HPDE6-E6E7 (cell line): ENCODE measurements at regions not wholly inside any gene's neighbourhood (a gene's known extent, or its start where the extent isn't known, plus 50 kb on each side); places are given as distances from the start of the nearest gene placed in this dataset.

Source experiments
- DNase-seq: peaks from one replicate; pipeline ENCODE4 v3.0.0; 2011; ENCODE audit warnings: missing footprints; ENCODE audit errors: extremely low spot score

DNA sequence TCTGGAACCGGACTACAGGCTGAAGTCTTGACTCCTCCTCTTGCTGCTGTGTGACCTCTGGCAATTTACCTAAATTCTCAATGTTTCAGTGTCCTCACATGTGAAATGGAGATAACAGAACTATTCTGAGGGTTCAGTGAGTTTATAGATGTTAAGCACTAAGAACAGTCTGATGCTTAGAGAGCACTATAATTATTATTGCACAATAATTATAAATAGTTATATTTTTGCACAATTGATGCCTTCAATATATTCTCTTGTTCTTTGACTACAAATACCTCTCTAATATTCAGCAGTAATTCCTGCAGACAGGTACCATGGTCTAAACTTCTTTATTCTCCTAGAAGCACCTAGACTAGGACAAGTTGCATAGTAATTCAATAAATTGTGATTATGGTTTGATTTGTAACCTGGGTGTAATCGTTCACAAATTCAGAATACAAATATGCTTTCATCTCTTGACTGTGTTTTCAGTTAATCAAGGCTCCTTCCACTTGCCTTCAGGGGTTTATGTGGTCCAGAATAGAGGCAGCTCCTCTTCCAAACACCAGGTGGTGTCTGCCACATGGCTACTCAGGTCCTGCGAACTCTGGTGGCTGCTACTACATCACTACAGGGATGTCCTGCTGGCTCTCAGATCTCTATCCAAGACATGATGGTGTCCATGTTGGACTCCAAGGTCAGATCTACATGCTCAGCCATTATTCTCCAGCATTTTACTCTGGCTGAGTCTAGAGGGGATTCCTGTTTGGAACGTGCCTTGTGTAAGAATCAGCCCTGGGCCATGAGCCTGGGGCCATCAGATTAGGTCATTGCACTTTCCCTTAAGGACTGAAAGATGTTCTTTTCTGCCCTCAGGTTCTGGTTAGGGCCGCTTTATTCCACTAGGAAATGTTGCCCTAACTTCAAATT lies 103.4 kb downstream of the QRFPR start:
- DNase-seq = peak; percentile 20

- no peak for DNase-seq
Measured at GRCh38 chr4:121273191-121273590, 107.6 kb downstream of the QRFPR start.

DNA sequence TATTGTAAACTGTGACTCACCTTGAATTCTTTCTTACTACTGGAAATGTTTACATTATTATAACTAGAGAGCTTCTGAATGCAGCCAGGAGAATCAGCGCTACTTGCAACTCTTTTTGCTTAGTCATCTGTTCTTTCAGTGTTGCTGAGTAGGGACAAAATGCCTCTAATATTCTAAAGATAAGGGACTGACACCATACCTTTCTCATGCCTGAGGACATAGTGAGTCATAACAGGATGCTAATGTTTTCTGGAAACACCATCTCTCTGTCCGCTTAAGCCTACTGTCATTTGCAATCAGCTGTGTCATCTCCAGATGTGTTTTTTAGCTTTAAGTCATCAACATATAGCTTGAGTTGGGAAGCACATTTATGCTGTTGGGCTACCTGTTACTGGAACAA lies 108.3 kb downstream of the QRFPR start:
- DNase-seq = peak; percentile 68

- peak; percentile 25 for DNase-seq
Measured at GRCh38 chr4:121270389-121270788, 106.3 kb upstream of the TNIP3 start.

- DNase-seq = no peak
Measured at GRCh38 chr4:121269001-121269400, 104.9 kb upstream of the TNIP3 start.

GRCh38 chr4:121266982-121267381 lies 102.9 kb upstream of the TNIP3 start:
- no peak for DNase-seq

DNA sequence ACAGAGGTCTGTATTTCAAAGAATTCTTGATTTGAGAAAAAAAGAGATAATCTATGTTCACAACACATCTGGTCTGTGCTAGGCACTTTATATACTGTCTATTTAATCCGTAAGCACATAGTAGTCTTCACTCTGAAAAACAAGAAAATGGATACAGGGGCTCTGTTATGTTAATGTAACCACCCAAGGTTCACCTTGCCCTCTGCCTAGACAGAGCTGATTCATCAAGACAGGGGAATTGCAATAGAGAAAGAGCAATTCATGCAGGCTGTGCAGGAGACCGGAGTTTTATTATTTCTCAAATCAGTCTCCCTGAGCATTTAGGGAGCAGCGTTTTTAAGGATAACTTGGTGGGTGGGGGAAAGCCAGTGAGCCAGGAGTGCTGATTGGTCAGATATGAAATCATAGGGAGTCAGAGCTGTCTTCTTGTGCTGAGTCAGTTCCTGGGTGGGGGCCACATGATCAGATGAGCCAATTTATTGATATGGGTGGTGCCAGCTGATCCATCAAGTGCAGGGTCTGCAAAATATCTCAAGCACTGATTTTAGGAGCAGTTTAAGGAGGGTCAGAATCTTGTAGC lies 92.9 kb upstream of the TNIP3 start:
- no peak for DNase-seq

DNA sequence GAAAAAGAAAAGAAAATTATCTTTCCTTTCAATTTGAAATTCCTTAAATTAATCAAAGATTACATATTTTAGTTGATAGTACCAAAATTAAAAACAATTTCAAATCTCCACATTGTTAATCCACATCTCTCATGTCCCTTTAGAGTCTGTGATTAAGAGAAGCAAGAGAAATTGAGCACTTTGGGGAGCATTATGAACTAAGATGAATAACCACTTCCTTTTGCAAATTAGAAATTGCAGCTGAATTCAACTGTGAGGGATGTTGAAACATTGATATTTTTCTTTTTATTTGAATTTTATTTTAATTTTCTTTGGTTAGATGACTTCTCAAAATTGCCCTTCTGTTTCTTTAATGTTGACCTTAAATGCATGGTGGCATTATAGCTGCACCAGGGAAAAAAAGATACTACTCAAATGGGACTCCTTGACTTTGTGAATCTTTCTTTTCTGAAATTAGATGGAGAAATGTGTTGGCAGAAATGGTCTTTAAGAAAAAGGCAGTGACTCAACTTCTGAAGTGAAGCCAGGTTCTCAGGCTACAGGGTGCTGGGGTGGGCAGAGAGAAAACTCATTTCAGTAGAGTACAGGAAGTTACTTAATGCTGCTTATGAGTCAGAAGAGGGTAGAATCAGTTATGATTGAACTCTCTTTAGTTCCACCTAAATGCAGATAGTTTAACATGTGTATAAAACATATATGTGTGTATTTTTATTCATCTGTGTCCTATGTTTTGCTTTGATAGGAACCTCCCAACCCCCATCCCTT lies 92.0 kb upstream of the TNIP3 start:
- DNase-seq = peak; percentile 66

DNA sequence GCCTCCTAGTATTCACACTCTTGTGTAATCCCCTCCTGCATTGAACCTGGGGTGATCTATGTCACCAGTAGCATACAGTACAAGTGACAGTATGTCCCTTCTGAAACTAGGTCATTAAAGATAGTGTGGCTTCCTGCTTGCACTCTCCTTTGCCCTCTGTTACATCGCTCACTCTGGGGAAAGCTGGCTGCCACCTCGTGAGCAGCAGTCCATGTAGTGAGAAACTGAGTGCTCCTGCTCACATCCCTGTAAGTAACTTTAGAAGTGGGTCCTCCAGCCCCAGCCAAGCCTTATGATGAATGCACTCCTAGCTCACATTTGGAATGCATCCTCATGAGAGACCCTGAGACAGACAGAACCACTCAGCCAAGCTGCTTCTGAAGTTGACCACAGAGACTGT lies 89.8 kb upstream of the TNIP3 start:
- DNase-seq = no peak

DNA sequence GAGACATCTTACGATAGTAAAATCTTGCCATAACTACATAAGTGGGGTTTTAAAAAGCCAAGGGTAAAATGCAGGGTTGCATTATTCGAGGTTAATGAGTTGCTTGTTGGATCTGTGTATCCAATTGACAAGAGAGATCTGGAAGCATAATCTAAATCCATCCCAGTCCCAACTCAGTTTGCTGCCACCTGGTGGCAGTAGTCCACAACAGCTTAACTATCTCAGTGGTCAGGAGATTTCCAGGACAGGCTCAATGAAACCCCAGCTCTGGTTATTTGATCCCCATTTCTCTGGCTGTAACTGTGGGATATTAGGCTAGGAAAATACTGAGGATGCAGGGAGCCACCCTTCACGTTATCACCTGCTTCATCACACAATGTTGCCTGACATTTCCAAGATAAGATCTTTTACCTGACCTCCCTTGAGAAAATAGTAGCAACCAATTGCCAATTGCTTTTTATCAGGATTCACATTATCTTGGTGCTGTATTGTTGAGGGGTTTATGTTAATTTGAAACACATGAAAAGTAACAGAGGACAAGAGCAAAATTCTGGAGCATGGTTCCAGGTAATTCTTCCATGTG lies 88.2 kb upstream of the TNIP3 start:
- DNase-seq = peak; percentile 62

DNA sequence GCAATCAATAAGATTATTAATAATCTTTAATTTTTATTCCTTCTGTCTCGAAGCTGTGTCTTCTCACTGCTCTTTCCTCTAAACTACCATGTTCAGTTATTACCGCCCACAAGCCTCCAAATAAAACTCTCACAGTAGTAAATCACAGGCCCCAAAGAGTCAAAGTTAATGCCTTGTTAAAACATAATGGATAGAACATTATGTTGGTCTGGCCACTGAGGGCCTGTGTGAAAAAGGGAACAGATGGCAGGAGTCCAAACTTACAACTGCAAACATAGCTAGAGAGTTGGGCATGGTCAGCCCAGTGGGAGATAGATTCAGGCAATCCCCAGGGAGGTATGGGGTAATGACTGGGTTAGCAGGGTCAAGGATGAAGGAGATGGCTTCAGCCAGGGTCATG lies 84.6 kb upstream of the TNIP3 start:
- DNase-seq = no peak

- DNase-seq = no peak
Measured at GRCh38 chr4:121246698-121247097, 82.6 kb upstream of the TNIP3 start.

DNA sequence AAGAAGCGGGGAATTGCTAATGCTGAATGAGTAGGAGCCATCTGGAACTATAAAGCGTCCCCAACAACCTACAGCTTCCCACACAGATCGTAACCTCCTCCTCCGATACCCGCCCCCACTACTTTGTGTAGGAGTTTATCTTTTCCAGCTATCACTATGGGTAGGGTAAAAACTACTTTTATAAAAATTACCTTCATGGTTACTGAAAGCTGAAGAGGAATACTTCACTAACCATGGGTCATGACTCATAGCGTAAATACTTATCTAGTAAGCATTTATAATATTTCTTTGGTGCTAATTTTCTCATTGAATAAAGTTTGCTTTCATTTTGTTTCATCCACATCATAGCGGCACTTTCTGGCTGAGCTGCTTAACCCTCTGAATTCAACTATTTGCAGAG lies 79.4 kb upstream of the TNIP3 start:
- DNase-seq = no peak

- DNase-seq = no peak
Measured at GRCh38 chr4:121242188-121242750, 78.1 kb upstream of the TNIP3 start.

GRCh38 chr4:121239951-121240350 lies 75.8 kb upstream of the TNIP3 start:
- no peak for DNase-seq

GRCh38 chr4:121238461-121238860 lies 74.3 kb upstream of the TNIP3 start:
- no peak for DNase-seq

DNA sequence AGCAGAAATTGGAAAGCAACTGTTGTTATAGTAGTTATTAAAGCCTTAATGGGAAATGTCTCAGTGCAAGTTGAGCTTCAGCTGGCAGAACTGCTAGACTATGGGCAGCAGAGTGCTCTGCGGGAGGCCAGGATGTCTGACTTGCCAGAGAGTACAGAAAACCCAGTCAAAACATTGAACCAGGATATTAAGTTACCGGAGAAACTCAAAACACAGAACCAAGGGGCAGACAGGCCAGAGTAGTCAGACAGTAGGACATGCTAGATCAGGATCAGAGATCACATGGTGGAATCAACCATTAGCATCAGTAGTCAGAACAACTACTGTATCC lies 72.9 kb upstream of the TNIP3 start:
- DNase-seq = no peak

DNA sequence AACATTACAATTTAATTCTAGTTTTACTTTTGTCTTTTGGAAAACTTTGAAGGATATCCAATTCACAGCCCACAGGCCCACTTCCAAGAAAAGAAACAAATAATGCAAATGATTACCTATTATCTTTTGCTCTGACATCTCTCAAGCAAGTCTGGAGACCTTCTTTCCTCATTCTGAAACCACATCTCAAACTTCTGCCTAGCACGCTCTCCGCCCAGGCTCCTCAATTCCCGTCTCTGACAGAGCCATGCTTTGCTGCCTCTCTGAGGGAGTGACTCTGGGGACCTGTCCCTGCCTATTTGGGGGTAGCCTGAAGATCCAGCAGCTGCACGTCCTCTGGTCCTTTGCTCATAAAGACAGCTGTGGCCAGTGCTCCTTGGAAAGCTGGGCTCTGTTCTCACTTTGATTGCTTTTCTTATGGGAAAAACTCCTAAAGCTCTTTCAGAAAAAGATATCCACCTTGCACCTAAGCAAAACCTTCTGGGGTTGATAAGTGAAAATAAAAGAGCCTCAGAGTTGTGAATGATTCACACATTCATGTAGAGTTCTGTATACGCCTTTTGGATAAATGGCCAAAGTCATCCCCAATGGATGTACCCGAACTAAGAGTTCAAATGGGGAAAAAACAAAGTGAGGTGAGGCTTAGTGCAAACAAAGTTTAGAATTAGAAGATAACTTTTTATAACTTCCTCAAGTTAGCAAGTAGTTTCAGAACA lies 72.4 kb upstream of the TNIP3 start:
- DNase-seq = no peak

GRCh38 chr4:121233982-121234381 lies 69.9 kb upstream of the TNIP3 start:
- DNase-seq = no peak

DNA sequence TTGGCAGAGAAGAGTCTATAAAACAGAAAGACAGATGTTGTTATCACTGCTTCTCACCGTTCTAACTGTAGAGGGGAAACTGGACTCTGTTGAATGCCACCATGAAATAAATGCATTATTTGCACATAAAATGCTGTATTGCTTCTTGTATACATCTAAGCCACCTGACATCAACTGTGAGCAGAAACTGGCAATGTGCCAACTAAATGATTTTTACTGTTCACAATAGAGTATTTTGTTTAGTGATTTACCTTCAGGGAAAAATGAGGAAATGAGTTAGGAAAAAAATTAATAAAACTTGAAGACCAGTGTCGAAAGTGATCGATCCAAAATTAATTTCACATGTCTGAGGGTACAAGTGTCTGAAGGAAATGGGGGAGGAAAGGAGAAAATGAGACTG lies 65.9 kb upstream of the TNIP3 start:
- no peak for DNase-seq

DNA sequence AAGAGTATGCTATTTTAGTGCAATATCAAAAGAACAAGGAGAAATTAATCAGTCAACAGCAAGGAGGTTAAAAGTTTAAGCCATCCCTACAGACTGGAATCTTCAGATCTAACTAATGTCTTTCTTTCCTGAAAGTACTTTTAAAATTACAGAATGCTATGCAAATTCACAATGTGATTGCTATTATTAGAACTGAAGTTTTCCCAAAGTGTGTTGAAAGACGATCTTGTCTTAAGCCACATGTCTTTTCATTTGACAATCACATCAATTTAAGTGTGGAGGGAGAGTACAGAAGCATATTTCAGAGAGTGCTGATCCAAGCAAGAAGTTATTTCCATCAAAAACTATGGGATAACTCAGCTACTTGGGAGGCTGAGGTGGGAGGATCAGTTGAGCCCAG lies 64.7 kb upstream of the TNIP3 start:
- DNase-seq = no peak
